ENCODE measurements at regions not wholly inside any gene's neighbourhood (a gene's known extent, or its start where the extent isn't known, plus 50 kb on each side); places are given as distances from the start of the nearest gene placed in this dataset.

- H2BK20ac ChIP-seq (ENCODE audit: low read depth, low read length, poor library complexity, severe bottlenecking) = no peak overlapping the region
- H3K27me3 ChIP-seq (ENCODE audit: insufficient read depth, low read length) = no peaks in the 10 kb centered on the region
- H2BK15ac ChIP-seq (ENCODE audit: low read depth, low read length) = no peak overlapping the region
- H3K23me2 ChIP-seq (ENCODE audit: insufficient read length, low read depth, low read length, poor library complexity, severe bottlenecking) = no peaks in the 10 kb centered on the region
- no peaks in the 10 kb centered on the region for H3K79me1 ChIP-seq (ENCODE audit: insufficient read depth, low read depth, low read length, poor library complexity, severe bottlenecking)
- H4K8ac ChIP-seq (replicated peaks; ENCODE audit: insufficient read length, low read depth, low read length) = no peak overlapping the region
- H3K4me3 Mint-ChIP-seq = no peak overlapping the region
- no peak overlapping the region for H4K5ac ChIP-seq (ENCODE audit: insufficient read length, low read depth, low read length)
- H3K27ac ChIP-seq (ENCODE audit: insufficient read length, low read depth, low read length) = no peak overlapping the region
- no peaks in the 10 kb centered on the region for H3K4me1 Mint-ChIP-seq
- H3K79me2 ChIP-seq (ENCODE audit: insufficient read depth, low read length) = no peaks in the 10 kb centered on the region
- H3K4me2 ChIP-seq (ENCODE audit: insufficient read depth, insufficient read length, low read length) = no peak overlapping the region
- no peak overlapping the region for H4K91ac ChIP-seq (ENCODE audit: insufficient read length, low read depth, low read length)
- no peak overlapping the region for H3K27ac Mint-ChIP-seq
- H3K18ac ChIP-seq (ENCODE audit: insufficient read length, low read depth, low read length) = no peak overlapping the region
- H3T11ph ChIP-seq (ENCODE audit: low read length) = no peak overlapping the region
- no peak overlapping the region for H3K4ac ChIP-seq (ENCODE audit: low read depth, low read length)
- H3K9ac ChIP-seq (ENCODE audit: extremely low read depth, insufficient read length, low read length) = no peak overlapping the region
- no peak overlapping the region for H2AK5ac ChIP-seq (ENCODE audit: insufficient read length, low read length)
- H3K14ac ChIP-seq (ENCODE audit: insufficient read depth, low read length) = no peak overlapping the region
- H4K20me1 ChIP-seq (ENCODE audit: control insufficient read depth, insufficient read depth, insufficient read length) = no peaks in the 10 kb centered on the region
- TF ChIP-seq, protein P1, sequence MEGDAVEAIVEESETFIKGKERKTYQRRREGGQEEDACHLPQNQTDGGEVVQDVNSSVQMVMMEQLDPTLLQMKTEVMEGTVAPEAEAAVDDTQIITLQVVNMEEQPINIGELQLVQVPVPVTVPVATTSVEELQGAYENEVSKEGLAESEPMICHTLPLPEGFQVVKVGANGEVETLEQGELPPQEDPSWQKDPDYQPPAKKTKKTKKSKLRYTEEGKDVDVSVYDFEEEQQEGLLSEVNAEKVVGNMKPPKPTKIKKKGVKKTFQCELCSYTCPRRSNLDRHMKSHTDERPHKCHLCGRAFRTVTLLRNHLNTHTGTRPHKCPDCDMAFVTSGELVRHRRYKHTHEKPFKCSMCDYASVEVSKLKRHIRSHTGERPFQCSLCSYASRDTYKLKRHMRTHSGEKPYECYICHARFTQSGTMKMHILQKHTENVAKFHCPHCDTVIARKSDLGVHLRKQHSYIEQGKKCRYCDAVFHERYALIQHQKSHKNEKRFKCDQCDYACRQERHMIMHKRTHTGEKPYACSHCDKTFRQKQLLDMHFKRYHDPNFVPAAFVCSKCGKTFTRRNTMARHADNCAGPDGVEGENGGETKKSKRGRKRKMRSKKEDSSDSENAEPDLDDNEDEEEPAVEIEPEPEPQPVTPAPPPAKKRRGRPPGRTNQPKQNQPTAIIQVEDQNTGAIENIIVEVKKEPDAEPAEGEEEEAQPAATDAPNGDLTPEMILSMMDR (conservative IDR thresholded peaks at IDR 0.05) = no peak
- H3K23ac ChIP-seq (ENCODE audit: insufficient read length, low read depth, low read length) = no peak overlapping the region
- H2BK5ac ChIP-seq (ENCODE audit: insufficient read length, low read length) = no peak overlapping the region
- no peaks in the 10 kb centered on the region for H3K9me3 ChIP-seq (ENCODE audit: control insufficient read depth, low read depth, low read length)
- H3K9me3 Mint-ChIP-seq = no peaks in the 10 kb centered on the region
- H3K27me3 Mint-ChIP-seq (ENCODE audit: low read depth) = peaks cover 2% of the 10 kb centered on the region
- H2BK120ac ChIP-seq (ENCODE audit: low read depth, low read length, poor library complexity, severe bottlenecking) = no peak overlapping the region
- WGBS (ENCODE audit: extremely low coverage, insufficient read length, low lambda C conversion rate) = no CpG with 5 or more reads among the region's 3 CpGs
- H2BK12ac ChIP-seq (ENCODE audit: insufficient read length, low read depth, low read length) = no peak overlapping the region
- H3K4me1 ChIP-seq (ENCODE audit: insufficient read depth, low read length) = no peaks in the 10 kb centered on the region
- DNase-seq = no peak
- no peak overlapping the region for H3K56ac ChIP-seq (ENCODE audit: insufficient read length, low read depth, low read length)
- no peak overlapping the region for H2AFZ ChIP-seq (ENCODE audit: low read length)
- no peaks in the 10 kb centered on the region for H3K36me3 Mint-ChIP-seq (ENCODE audit: insufficient read depth in 1 of 3, low read depth in 3 of 3)
These were observed 240.8 kb upstream of the TMEM161B start for GRCh38 chr5:88509403-88509802.
